Ishikawa (cell line): ENCODE measurements at regions not wholly inside any gene's neighbourhood (a gene's known extent, or its start where the extent isn't known, plus 50 kb on each side); places are given as distances from the start of the nearest gene placed in this dataset.

Experiments
- CEBPB ChIP-seq: IDR thresholded peaks from 2 replicates; pipeline ENCODE4 v1.6.1; 2012
- CREB1 ChIP-seq: IDR thresholded peaks from 2 replicates; pipeline ENCODE4 v1.6.1; 2012; ENCODE audit warnings: low read depth
- EGR1 ChIP-seq: IDR thresholded peaks from 2 replicates; pipeline ENCODE4 v1.6.1; 2012
- EP300 ChIP-seq: IDR thresholded peaks from 2 replicates; pipeline ENCODE4 v1.6.1; 2012; ENCODE audit warnings: borderline replicate concordance
- FOXM1 ChIP-seq: IDR thresholded peaks from 2 replicates; pipeline ENCODE4 v1.6.1; 2012; ENCODE audit warnings: low read depth, borderline replicate concordance
- MAX ChIP-seq: IDR thresholded peaks from 2 replicates; pipeline ENCODE4 v1.6.1; 2012
- NFIC ChIP-seq: IDR thresholded peaks from 2 replicates; pipeline ENCODE4 v1.6.1; 2012
- RAD21 ChIP-seq: IDR thresholded peaks from 2 replicates; pipeline ENCODE4 v1.6.1; 2012; ENCODE audit warnings: low read depth
- TAF1 ChIP-seq: IDR thresholded peaks from 2 replicates; pipeline ENCODE4 v1.6.1; 2012; ENCODE audit warnings: low read depth, mild to moderate bottlenecking
- TCF12 ChIP-seq: IDR thresholded peaks from 2 replicates; pipeline ENCODE4 v1.6.1; 2012; ENCODE audit warnings: low read depth
- TEAD4 ChIP-seq: IDR thresholded peaks from 2 replicates; pipeline ENCODE4 v1.6.1; 2012
- USF1 ChIP-seq: IDR thresholded peaks from 2 replicates; pipeline ENCODE4 v1.6.1; 2012
- YY1 ChIP-seq: IDR thresholded peaks from 2 replicates; pipeline ENCODE4 v1.6.1; 2012; ENCODE audit warnings: low read depth
- ZBTB7A ChIP-seq: IDR thresholded peaks from 2 replicates; pipeline ENCODE4 v1.6.1; 2012; ENCODE audit warnings: low read depth
- TF ChIP-seq, protein P1 (sequence below): IDR thresholded peaks from 2 replicates; pipeline ENCODE4 v1.6.1; 2012; ENCODE audit warnings: low read depth, mild to moderate bottlenecking

GRCh38 chr3:13137941-13138832, 65.0 kb upstream of the IQSEC1 start:
- TF ChIP-seq TEAD4 (no peak), ZBTB7A (no peak), CEBPB (no peak), TAF1 (no peak), USF1 (no peak), RAD21 (no peak), CREB1 (no peak), TCF12 (no peak), MAX (no peak), FOXM1 (no peak), NFIC (no peak), EP300 (no peak), EGR1 (no peak), YY1 (no peak)
- TF ChIP-seq, protein P1, sequence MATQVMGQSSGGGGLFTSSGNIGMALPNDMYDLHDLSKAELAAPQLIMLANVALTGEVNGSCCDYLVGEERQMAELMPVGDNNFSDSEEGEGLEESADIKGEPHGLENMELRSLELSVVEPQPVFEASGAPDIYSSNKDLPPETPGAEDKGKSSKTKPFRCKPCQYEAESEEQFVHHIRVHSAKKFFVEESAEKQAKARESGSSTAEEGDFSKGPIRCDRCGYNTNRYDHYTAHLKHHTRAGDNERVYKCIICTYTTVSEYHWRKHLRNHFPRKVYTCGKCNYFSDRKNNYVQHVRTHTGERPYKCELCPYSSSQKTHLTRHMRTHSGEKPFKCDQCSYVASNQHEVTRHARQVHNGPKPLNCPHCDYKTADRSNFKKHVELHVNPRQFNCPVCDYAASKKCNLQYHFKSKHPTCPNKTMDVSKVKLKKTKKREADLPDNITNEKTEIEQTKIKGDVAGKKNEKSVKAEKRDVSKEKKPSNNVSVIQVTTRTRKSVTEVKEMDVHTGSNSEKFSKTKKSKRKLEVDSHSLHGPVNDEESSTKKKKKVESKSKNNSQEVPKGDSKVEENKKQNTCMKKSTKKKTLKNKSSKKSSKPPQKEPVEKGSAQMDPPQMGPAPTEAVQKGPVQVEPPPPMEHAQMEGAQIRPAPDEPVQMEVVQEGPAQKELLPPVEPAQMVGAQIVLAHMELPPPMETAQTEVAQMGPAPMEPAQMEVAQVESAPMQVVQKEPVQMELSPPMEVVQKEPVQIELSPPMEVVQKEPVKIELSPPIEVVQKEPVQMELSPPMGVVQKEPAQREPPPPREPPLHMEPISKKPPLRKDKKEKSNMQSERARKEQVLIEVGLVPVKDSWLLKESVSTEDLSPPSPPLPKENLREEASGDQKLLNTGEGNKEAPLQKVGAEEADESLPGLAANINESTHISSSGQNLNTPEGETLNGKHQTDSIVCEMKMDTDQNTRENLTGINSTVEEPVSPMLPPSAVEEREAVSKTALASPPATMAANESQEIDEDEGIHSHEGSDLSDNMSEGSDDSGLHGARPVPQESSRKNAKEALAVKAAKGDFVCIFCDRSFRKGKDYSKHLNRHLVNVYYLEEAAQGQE, result no peak

DNA sequence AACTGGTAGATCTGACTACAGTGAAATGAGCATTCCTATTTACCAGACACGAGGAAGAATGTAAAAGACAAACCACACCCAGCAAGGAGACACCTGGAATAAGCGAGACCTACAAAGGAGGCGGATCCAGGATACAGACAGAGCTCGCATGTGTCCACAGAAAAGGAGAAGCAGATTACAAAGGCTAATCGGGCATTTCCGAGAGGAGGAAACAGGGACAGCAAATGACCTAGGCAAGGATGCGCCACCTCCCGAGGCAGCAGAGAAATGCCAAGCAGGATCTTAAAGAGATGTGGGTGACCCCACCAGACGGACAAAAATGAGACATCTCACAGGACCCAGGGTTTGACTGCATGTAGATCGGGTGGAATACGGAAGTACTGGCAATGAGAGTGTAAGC, 63.2 kb upstream of the IQSEC1 start:
- TF ChIP-seq CREB1, result no peak
- no peak for TF ChIP-seq FOXM1
- TF ChIP-seq TCF12, result no peak
- no peak for TF ChIP-seq ZBTB7A
- TF ChIP-seq USF1, result no peak
- TF ChIP-seq TEAD4, result no peak
- no peak for TF ChIP-seq EGR1
- TF ChIP-seq, protein P1, result no peak
- TF ChIP-seq NFIC, result no peak
- no peak for TF ChIP-seq RAD21
- no peak for TF ChIP-seq MAX
- no peak for TF ChIP-seq EP300
- TF ChIP-seq CEBPB, result no peak
- no peak for TF ChIP-seq TAF1
- no peak for TF ChIP-seq YY1

DNA sequence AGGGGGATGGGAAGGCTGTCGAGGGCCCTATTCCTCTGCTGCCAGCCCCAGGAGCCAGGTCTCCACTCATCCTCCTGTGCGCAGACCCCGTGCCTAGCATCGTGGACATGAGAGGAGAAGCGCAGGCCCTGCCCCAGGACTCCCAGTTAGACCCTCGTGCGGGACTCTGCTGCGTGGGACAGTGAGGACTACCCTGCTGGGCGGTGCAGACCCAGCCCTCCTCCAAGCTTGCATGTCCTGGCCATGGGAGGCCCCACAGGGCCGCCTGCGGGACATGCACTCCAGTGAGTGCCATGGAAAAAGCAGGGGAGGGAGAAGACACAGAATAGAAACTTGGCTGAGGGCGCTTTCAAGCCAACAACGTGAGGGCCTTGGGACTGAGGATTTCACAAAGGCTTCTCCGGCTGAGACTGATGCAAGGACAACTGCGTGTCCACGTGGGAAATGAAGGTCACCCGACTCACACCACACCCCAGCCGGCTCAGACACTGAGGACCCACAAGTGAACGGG, 62.6 kb upstream of the IQSEC1 start:
- TF ChIP-seq FOXM1, result no peak
- TF ChIP-seq CEBPB, result no peak
- TF ChIP-seq TCF12, result no peak

DNA sequence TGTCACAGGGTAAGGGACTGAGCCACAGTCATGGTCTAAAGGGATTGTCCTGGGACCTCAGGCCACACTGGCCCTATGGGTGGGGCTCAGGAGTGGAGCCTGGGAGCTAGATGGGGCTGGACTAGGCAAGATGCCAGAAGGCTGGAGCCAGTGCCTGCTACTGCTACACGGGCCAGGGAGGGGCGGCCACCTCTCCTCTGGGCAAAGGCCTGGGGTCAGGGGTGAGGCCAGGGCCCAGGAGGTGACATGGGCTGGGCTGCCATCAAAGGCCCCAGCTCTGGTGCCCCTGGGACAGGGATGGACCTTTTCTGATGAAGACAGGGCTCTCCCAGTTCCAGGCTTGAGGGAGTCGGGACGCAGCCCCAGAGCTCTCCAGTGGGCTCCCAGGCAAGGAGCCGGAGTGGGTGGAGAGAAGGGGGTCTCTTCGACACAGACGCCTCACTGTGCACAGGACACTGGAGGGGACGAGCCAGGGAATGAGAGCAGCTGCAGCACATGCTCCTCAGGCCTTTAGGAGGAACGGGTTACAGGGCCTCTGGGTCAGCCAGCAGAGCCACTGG, 62.1 kb upstream of the IQSEC1 start:
- TF ChIP-seq CREB1 (no peak), TAF1 (no peak), TEAD4 (no peak), FOXM1 (no peak), ZBTB7A (no peak), EP300 (no peak), YY1 (no peak), NFIC (no peak), CEBPB (no peak), USF1 (no peak), EGR1 (no peak), MAX (no peak), TCF12 (no peak)
- TF ChIP-seq, protein P1, result no peak
